ENCODE measurements at regions not wholly inside any gene's neighbourhood (a gene's known extent, or its start where the extent isn't known, plus 50 kb on each side); places are given as distances from the start of the nearest gene placed in this dataset.

GRCh38 chr10:120641695-120642094 is 184.7 kb downstream of the PLPP4 start:
- no peak for DNase-seq

GRCh38 chr10:120643351-120643750 is 186.3 kb downstream of the PLPP4 start:
- DNase-seq = no peak

- peak; percentile 37 for DNase-seq
Measured at GRCh38 chr10:120644556-120645410, 187.8 kb downstream of the PLPP4 start.

GRCh38 chr10:120646159-120646732 is 189.2 kb downstream of the PLPP4 start:
- DNase-seq = no peak

GRCh38 chr10:120646738-120647456 is 189.9 kb downstream of the PLPP4 start:
- peak; percentile 1 for DNase-seq

- DNase-seq = no peak
Measured at GRCh38 chr10:120650705-120651399, 193.8 kb downstream of the PLPP4 start.

GRCh38 chr10:120656107-120656506 is 195.1 kb upstream of the WDR11 start:
- no peak for DNase-seq

- DNase-seq = no peak
Measured at GRCh38 chr10:120657371-120657770, 193.8 kb upstream of the WDR11 start.

GRCh38 chr10:120658943-120659885 is 191.9 kb upstream of the WDR11 start:
- DNase-seq = no peak

GRCh38 chr10:120666308-120666707 is 184.9 kb upstream of the WDR11 start:
- DNase-seq = no peak

GRCh38 chr10:120667276-120667675 is 183.9 kb upstream of the WDR11 start:
- DNase-seq = no peak

GRCh38 chr10:120671491-120671890 is 179.7 kb upstream of the WDR11 start:
- no peak for DNase-seq

- no peak for DNase-seq
Measured at GRCh38 chr10:120683454-120683853, 167.7 kb upstream of the WDR11 start.

- no peak for DNase-seq
Measured at GRCh38 chr10:120684226-120684625, 166.9 kb upstream of the WDR11 start.

GRCh38 chr10:120685136-120685535 is 166.0 kb upstream of the WDR11 start:
- DNase-seq = no peak

GRCh38 chr10:120688928-120689327 is 162.2 kb upstream of the WDR11 start:
- DNase-seq = no peak

GRCh38 chr10:120689777-120690529 is 161.2 kb upstream of the WDR11 start:
- no peak for DNase-seq

GRCh38 chr10:120691625-120692024 is 159.5 kb upstream of the WDR11 start:
- no peak for DNase-seq

GRCh38 chr10:120700426-120700825 is 150.7 kb upstream of the WDR11 start:
- DNase-seq = no peak

- no peak for DNase-seq
Measured at GRCh38 chr10:120701381-120701780, 149.8 kb upstream of the WDR11 start.

GRCh38 chr10:120702032-120702431 is 149.1 kb upstream of the WDR11 start:
- no peak for DNase-seq

All from eye (tissue), 1 donor.